ENCODE measurements at regions not wholly inside any gene's neighbourhood (a gene's known extent, or its start where the extent isn't known, plus 50 kb on each side); places are given as distances from the start of the nearest gene placed in this dataset.

DNA sequence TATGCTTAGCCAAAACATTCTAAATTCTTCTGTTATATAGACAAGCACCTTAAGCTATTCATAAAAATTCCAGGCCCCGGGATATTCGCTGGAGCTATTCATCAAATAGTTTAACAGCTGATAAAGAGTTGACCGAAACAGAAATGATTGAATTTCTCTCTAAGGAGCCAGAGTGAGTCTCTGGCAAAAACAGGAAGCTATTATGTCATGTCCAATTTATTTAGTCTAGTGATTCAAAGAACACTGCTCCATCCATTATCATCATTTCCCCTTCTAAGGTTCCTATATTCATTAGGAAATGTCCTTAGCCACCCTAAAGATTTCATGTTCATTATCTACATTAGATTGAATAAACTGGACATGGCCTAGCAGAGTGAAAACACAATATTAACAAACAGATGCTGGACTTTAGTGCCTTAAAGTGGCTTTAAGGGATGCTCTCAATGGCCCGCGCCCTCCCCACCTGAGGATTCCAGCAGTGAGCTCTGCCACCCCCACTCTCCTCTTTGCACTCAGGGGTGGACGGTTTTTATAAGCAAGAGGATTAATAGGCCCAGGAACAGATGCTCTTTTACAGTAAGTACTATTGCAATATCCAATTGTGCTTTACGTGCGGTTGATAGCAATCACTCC is 122.1 kb upstream of the RGS1 start:
- Histone ChIP-seq H3K27ac (ENCODE audit: extremely low read depth, low read depth, low read length) (no peak overlapping the region), H3K4me1 (ENCODE audit: control insufficient read depth, insufficient read depth, low read length) (no peaks in the 10 kb centered on the region), H3K36me3 (ENCODE audit: control insufficient read depth in 2 of 2, insufficient read depth in 1 of 2, low read length in 2 of 2) (no peaks in the 10 kb centered on the region), H3K4me3 (ENCODE audit: low read depth, low read length) (no peak overlapping the region), H3K9me3 (ENCODE audit: control insufficient read depth, insufficient read depth, low read depth, low read length) (no peaks in the 10 kb centered on the region)
- ChIA-PET CTCF (no interaction called here), POLR2A (no interaction called here)
- TF ChIP-seq ZBTB17 (tag by site-specific recombination; IDR thresholded peaks at IDR 0.05) (no peak), ZBTB49 (tag by site-specific recombination; IDR thresholded peaks at IDR 0.05; ENCODE audit: low read depth) (no peak), ZNF274 (IDR thresholded peaks at IDR 0.05; ENCODE audit: low read length) (no peak), ZNF274 (tag by site-specific recombination; IDR thresholded peaks at IDR 0.05; ENCODE audit: borderline replicate concordance) (no peak), ZNF560 (tag by site-specific recombination; IDR thresholded peaks at IDR 0.05; ENCODE audit: borderline replicate concordance) (no peak), GFI1B (tag by site-specific recombination; IDR thresholded peaks at IDR 0.05) (no peak), YY1 (tag by site-specific recombination; IDR thresholded peaks at IDR 0.05) (no peak), BCL6B (tag by site-specific recombination; IDR thresholded peaks at IDR 0.05) (no peak), ZBTB8A (tag by site-specific recombination; IDR thresholded peaks at IDR 0.05) (no peak), ZNF449 (tag by site-specific recombination; IDR thresholded peaks at IDR 0.05) (no peak), ZNF133 (tag by site-specific recombination; IDR thresholded peaks at IDR 0.05) (no peak)

GRCh38 chr1:192459467-192459866 is 116.1 kb upstream of the RGS1 start:
- Histone ChIP-seq H3K4me3 (ENCODE audit: low read depth, low read length) (no peak overlapping the region), H3K9me3 (ENCODE audit: control insufficient read depth, insufficient read depth, low read depth, low read length) (no peaks in the 10 kb centered on the region), H3K36me3 (ENCODE audit: control insufficient read depth in 2 of 2, insufficient read depth in 1 of 2, low read length in 2 of 2) (no peaks in the 10 kb centered on the region), H3K27ac (ENCODE audit: extremely low read depth, low read depth, low read length) (no peak overlapping the region), H3K4me1 (ENCODE audit: control insufficient read depth, insufficient read depth, low read length) (no peaks in the 10 kb centered on the region)
- POLR2A ChIA-PET = no interaction called here
- CTCF ChIA-PET = no interaction called here
- TF ChIP-seq PRDM1 (tag by site-specific recombination; IDR thresholded peaks at IDR 0.05) = no peak
- no peak for TF ChIP-seq ZSCAN16 (tag by site-specific recombination; IDR thresholded peaks at IDR 0.05)

- H3K36me3 ChIP-seq (ENCODE audit: control insufficient read depth in 2 of 2, insufficient read depth in 1 of 2, low read length in 2 of 2) = no peaks in the 10 kb centered on the region
- H3K4me3 ChIP-seq (ENCODE audit: low read depth, low read length) = no peak overlapping the region
- no peaks in the 10 kb centered on the region for H3K9me3 ChIP-seq (ENCODE audit: control insufficient read depth, insufficient read depth, low read depth, low read length)
- ChIA-PET CTCF (no interaction called here), POLR2A (no interaction called here)
- no peaks in the 10 kb centered on the region for H3K4me1 ChIP-seq (ENCODE audit: control insufficient read depth, insufficient read depth, low read length)
- no peak overlapping the region for H3K27ac ChIP-seq (ENCODE audit: extremely low read depth, low read depth, low read length)
- TF ChIP-seq MZF1 (tag by site-specific recombination; IDR thresholded peaks at IDR 0.05; ENCODE audit: borderline replicate concordance) (no peak), ZNF571 (tag by site-specific recombination; IDR thresholded peaks at IDR 0.05) (no peak), ZNF214 (tag by site-specific recombination; IDR thresholded peaks at IDR 0.05; ENCODE audit: borderline replicate concordance) (no peak), ZNF157 (tag by site-specific recombination; IDR thresholded peaks at IDR 0.05) (no peak), ZNF362 (tag by site-specific recombination; IDR thresholded peaks at IDR 0.05) (no peak), MYNN (tag by site-specific recombination; IDR thresholded peaks at IDR 0.05; ENCODE audit: borderline replicate concordance) (no peak), ZNF792 (tag by site-specific recombination; IDR thresholded peaks at IDR 0.05) (no peak)
- TF ChIP-seq, protein P1, sequence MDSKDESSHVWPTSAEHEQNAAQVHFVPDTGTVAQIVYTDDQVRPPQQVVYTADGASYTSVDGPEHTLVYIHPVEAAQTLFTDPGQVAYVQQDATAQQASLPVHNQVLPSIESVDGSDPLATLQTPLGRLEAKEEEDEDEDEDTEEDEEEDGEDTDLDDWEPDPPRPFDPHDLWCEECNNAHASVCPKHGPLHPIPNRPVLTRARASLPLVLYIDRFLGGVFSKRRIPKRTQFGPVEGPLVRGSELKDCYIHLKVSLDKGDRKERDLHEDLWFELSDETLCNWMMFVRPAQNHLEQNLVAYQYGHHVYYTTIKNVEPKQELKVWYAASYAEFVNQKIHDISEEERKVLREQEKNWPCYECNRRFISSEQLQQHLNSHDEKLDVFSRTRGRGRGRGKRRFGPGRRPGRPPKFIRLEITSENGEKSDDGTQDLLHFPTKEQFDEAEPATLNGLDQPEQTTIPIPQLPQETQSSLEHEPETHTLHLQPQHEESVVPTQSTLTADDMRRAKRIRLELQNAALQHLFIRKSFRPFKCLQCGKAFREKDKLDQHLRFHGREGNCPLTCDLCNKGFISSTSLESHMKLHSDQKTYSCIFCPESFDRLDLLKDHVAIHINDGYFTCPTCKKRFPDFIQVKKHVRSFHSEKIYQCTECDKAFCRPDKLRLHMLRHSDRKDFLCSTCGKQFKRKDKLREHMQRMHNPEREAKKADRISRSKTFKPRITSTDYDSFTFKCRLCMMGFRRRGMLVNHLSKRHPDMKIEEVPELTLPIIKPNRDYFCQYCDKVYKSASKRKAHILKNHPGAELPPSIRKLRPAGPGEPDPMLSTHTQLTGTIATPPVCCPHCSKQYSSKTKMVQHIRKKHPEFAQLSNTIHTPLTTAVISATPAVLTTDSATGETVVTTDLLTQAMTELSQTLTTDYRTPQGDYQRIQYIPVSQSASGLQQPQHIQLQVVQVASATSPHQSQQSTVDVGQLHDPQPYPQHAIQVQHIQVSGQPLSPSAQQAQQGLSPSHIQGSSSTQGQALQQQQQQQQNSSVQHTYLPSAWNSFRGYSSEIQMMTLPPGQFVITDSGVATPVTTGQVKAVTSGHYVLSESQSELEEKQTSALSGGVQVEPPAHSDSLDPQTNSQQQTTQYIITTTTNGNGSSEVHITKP (tag by site-specific recombination; IDR thresholded peaks at IDR 0.05) = no peak
Observed at GRCh38 chr1:192461684-192462083, 113.9 kb upstream of the RGS1 start.
